Adrenal gland (tissue), 5 donors: ENCODE measurements at regions not wholly inside any gene's neighbourhood (a gene's known extent, or its start where the extent isn't known, plus 50 kb on each side); places are given as distances from the start of the nearest gene placed in this dataset.

Source experiments
- POLR2A ChIP-seq, 2 donors: fragments of 450-650 bp; IDR thresholded peaks; one replicate each; pipeline ENCODE4 v1.6.1; 2017; ENCODE audit warnings: antibody characterized with exemption in 2 of 2, mild to moderate bottlenecking in 2 of 2, moderate library complexity in 1 of 2
- TF ChIP-seq, protein P1 (sequence below), 6 experiments: fragments of 450-650 bp in 4 of 6; fragments of 200-600 bp in 2 of 6; sonication (generic) in 1 of 6; IDR thresholded peaks; 1 replicate in 5 of 6; 2 replicates in 1 of 6; pipeline versions ENCODE4 v1.5.1 to v1.8.0; 2016 to 2021; ENCODE audit warnings: antibody characterized with exemption in 6 of 6, mild to moderate bottlenecking in 2 of 6, moderate library complexity in 1 of 6
- donor health status: DM: no; HTN: no; CAD: no.

DNA sequence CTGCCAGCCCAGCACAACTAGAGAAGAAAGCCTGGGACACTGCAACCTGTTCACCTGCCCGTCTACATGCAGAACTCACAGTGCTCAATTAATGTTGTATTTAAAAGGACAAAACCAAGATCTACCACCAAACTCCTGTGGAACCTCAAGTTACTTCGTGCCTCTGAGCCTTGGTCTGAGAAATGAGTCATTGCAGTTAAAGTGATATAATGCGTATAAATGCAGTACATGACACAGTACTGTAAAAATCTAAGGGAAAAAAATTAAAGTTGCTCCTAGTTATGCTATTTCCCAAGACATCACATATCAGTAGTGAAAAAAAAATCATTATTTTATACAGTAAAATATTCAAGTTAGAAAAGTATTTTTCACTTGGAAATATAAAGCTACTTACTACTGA lies 138.9 kb downstream of the ZIC4 start:
- TF ChIP-seq, protein P1, sequence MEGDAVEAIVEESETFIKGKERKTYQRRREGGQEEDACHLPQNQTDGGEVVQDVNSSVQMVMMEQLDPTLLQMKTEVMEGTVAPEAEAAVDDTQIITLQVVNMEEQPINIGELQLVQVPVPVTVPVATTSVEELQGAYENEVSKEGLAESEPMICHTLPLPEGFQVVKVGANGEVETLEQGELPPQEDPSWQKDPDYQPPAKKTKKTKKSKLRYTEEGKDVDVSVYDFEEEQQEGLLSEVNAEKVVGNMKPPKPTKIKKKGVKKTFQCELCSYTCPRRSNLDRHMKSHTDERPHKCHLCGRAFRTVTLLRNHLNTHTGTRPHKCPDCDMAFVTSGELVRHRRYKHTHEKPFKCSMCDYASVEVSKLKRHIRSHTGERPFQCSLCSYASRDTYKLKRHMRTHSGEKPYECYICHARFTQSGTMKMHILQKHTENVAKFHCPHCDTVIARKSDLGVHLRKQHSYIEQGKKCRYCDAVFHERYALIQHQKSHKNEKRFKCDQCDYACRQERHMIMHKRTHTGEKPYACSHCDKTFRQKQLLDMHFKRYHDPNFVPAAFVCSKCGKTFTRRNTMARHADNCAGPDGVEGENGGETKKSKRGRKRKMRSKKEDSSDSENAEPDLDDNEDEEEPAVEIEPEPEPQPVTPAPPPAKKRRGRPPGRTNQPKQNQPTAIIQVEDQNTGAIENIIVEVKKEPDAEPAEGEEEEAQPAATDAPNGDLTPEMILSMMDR (IDR thresholded peaks at IDR 0.05), result no peak
- TF ChIP-seq POLR2A (IDR thresholded peaks at IDR 0.05), result no peak
